ENCODE measurements at regions not wholly inside any gene's neighbourhood (a gene's known extent, or its start where the extent isn't known, plus 50 kb on each side); places are given as distances from the start of the nearest gene placed in this dataset.

DNA sequence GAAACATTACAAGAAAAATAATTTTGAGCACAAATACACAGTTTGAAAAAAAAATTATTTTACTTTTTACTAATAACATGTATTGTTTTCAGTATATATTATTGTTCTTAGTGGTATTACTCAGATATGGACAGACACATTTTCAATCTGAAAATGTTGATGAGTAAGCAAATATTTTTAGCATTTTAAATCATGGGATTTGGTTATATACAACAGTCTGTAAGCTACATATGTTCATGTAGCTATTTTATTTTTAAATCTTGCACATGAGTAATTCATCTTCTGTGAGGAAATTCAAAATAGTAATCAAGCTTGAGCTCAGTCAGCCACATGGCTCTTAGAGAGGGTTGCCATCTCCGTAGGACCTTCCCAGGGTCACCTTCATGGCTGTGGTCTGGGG, 471.9 kb downstream of the QKI start:
- Histone ChIP-seq H3K27me3 (ENCODE audit: control insufficient read depth in 1 of 2, insufficient read depth in 2 of 2, low read length in 2 of 2) (no peaks in the 10 kb centered on the region), H3K4me1 (ENCODE audit: control insufficient read depth in 1 of 2, insufficient read depth in 2 of 2, low read length in 2 of 2) (no peaks in the 10 kb centered on the region), H3K9ac (ENCODE audit: low read depth in 1 of 2, low read length in 2 of 2) (no peak overlapping the region), H3K4me3 (ENCODE audit: low read depth in 1 of 2, low read length in 2 of 2) (no peak overlapping the region), H3K9me3 (ENCODE audit: control insufficient read depth in 1 of 2, low read length in 2 of 2) (no peaks in the 10 kb centered on the region), H3K27ac (ENCODE audit: low read depth, low read length) (no peak overlapping the region), H3K36me3 (ENCODE audit: control insufficient read depth in 1 of 2, insufficient read depth in 2 of 2, low read length in 2 of 2) (no peaks in the 10 kb centered on the region)

DNA sequence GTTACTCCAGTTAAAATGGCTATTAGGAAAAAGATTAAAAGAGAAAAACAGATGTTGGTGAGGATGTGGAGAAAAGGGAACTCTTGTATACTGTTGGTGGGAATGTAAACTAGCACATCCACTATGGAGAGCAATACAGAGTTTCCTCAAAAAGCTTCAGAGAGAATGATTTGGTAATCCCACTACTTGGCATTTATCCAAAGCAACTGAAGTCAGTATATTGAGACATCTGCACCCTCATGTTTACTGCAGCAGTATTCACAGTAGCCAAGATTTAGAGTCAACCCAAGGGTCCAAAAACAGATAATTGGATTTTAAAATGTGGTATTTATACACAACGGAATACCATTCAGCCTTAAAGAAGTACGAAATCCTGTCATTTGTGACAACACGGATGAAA, 469.5 kb downstream of the QKI start:
- Histone ChIP-seq H3K27ac (ENCODE audit: low read depth, low read length) (no peak overlapping the region), H3K4me1 (ENCODE audit: control insufficient read depth in 1 of 2, insufficient read depth in 2 of 2, low read length in 2 of 2) (no peaks in the 10 kb centered on the region), H3K9ac (ENCODE audit: low read depth in 1 of 2, low read length in 2 of 2) (no peak overlapping the region), H3K36me3 (ENCODE audit: control insufficient read depth in 1 of 2, insufficient read depth in 2 of 2, low read length in 2 of 2) (no peaks in the 10 kb centered on the region), H3K27me3 (ENCODE audit: control insufficient read depth in 1 of 2, insufficient read depth in 2 of 2, low read length in 2 of 2) (no peaks in the 10 kb centered on the region), H3K4me3 (ENCODE audit: low read depth in 1 of 2, low read length in 2 of 2) (no peak overlapping the region), H3K9me3 (ENCODE audit: control insufficient read depth in 1 of 2, low read length in 2 of 2) (peaks cover 0 to 2% of the 10 kb centered on the region in 2 donors)

DNA sequence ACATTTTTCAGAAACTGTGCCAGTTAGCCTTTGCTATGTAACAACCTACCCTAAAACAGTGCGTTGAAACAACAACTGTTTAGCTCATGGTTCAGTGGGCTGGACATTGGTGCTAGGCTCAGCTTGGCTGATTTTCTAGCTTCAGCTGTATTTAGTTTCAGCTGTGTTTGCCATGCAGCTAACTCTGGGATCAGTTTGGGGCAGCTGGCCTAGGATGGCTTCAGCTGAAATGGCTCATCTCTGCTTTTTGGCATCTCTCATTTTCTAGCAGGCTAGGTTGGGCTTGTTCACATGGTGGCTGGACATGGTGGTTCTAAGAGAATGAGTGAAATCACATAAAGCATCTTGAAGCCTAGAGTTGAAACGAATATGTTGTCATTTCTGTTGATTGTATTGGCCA, 464.2 kb downstream of the QKI start:
- H3K27me3 ChIP-seq (ENCODE audit: control insufficient read depth in 1 of 2, insufficient read depth in 2 of 2, low read length in 2 of 2), result no peaks in the 10 kb centered on the region
- H3K9me3 ChIP-seq (ENCODE audit: control insufficient read depth in 1 of 2, low read length in 2 of 2), result peaks cover 0 to 5% of the 10 kb centered on the region in 2 donors
- no peaks in the 10 kb centered on the region for H3K4me1 ChIP-seq (ENCODE audit: control insufficient read depth in 1 of 2, insufficient read depth in 2 of 2, low read length in 2 of 2)
- no peak overlapping the region for H3K27ac ChIP-seq (ENCODE audit: low read depth, low read length)
- H3K4me3 ChIP-seq (ENCODE audit: low read depth in 1 of 2, low read length in 2 of 2), result no peak overlapping the region
- no peak overlapping the region for H3K9ac ChIP-seq (ENCODE audit: low read depth in 1 of 2, low read length in 2 of 2)
- no peaks in the 10 kb centered on the region for H3K36me3 ChIP-seq (ENCODE audit: control insufficient read depth in 1 of 2, insufficient read depth in 2 of 2, low read length in 2 of 2)

DNA sequence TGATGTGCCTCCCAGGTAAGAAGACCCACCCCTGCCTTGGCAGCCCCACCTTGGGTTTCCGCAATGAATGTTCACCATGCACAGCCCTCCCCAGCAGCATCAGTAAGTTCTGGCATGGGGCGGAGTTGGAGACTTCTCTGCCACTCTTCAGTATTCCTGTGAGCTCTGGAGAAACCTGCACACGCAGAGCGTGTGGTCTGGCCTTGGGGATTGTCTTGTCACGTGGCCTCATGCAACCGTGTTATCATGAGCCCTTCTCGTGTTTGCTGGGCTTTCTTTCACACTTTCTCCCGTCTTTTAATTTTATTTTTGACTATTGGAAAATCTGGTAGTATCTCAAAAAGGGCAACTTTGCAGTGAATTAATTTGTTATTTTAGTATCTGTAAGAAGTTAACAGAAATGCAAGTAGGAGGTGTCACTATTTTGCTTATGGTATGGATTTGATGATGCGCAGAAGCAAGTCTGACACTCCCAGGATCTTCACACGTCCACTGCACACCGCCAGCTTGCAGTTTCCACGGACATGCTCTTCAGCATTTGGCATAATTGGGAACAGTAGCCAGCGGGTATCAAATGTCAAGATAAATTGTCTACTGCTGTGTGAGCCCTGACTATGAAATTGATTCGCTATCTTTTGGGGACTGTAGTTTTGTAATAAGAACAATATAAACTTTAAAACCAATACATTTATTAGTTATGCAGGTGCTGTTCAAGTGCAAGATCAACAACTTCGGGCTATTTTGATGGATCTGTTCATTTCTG, 463.5 kb downstream of the QKI start:
- peaks cover 0 to 5% of the 10 kb centered on the region in 2 donors for H3K9me3 ChIP-seq (ENCODE audit: control insufficient read depth in 1 of 2, low read length in 2 of 2)
- no peaks in the 10 kb centered on the region for H3K36me3 ChIP-seq (ENCODE audit: control insufficient read depth in 1 of 2, insufficient read depth in 2 of 2, low read length in 2 of 2)
- H3K27ac ChIP-seq (ENCODE audit: low read depth, low read length), result no peak overlapping the region
- H3K9ac ChIP-seq (ENCODE audit: low read depth in 1 of 2, low read length in 2 of 2), result no peak overlapping the region
- no peaks in the 10 kb centered on the region for H3K4me1 ChIP-seq (ENCODE audit: control insufficient read depth in 1 of 2, insufficient read depth in 2 of 2, low read length in 2 of 2)
- no peaks in the 10 kb centered on the region for H3K27me3 ChIP-seq (ENCODE audit: control insufficient read depth in 1 of 2, insufficient read depth in 2 of 2, low read length in 2 of 2)
- H3K4me3 ChIP-seq (ENCODE audit: low read depth in 1 of 2, low read length in 2 of 2), result no peak overlapping the region

DNA sequence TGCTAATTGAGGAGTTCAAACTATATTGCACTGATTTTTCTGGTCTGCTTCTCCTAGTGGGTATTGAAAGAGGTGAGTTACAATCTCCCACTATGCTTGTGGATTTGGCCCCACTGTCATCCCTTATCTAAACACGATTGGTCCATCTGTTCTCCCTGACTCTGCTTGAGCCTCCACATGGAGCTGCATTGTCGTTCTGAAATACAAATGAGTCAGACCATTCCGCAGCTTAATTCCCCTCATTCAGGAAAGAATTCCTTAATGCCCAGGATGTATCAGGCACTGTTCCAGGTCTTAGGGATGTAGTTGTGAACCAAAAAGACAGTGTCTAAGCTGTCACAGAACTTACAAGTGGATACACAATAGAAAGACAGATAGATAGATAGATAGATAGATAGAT, 461.9 kb downstream of the QKI start:
- no peaks in the 10 kb centered on the region for H3K36me3 ChIP-seq (ENCODE audit: control insufficient read depth in 1 of 2, insufficient read depth in 2 of 2, low read length in 2 of 2)
- peaks cover 0 to 5% of the 10 kb centered on the region in 2 donors for H3K9me3 ChIP-seq (ENCODE audit: control insufficient read depth in 1 of 2, low read length in 2 of 2)
- no peak overlapping the region for H3K9ac ChIP-seq (ENCODE audit: low read depth in 1 of 2, low read length in 2 of 2)
- no peaks in the 10 kb centered on the region for H3K4me1 ChIP-seq (ENCODE audit: control insufficient read depth in 1 of 2, insufficient read depth in 2 of 2, low read length in 2 of 2)
- no peaks in the 10 kb centered on the region for H3K27me3 ChIP-seq (ENCODE audit: control insufficient read depth in 1 of 2, insufficient read depth in 2 of 2, low read length in 2 of 2)
- H3K4me3 ChIP-seq (ENCODE audit: low read depth in 1 of 2, low read length in 2 of 2), result no peak overlapping the region
- no peak overlapping the region for H3K27ac ChIP-seq (ENCODE audit: low read depth, low read length)

DNA sequence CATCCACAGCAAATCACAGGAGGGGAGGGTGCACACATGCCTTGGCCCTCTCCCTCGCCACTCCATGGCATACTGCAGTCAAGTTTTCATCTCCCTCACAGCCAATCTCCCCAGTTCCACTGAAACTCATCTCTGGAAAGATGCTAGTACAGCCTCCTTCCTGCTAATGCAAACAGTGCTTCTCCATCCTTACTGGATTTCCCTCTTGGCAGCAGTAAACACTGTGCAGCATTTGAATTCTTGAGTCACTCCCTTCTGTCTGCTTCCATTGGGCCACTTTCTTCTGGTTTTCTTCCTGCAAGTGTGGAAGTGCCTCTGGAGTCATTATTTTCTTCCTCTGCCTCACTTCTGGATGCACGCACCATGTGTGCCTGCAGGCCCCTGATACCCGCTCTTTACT, 460.3 kb downstream of the QKI start:
- no peaks in the 10 kb centered on the region for H3K27me3 ChIP-seq (ENCODE audit: control insufficient read depth in 1 of 2, insufficient read depth in 2 of 2, low read length in 2 of 2)
- no peaks in the 10 kb centered on the region for H3K36me3 ChIP-seq (ENCODE audit: control insufficient read depth in 1 of 2, insufficient read depth in 2 of 2, low read length in 2 of 2)
- H3K4me1 ChIP-seq (ENCODE audit: control insufficient read depth in 1 of 2, insufficient read depth in 2 of 2, low read length in 2 of 2), result no peaks in the 10 kb centered on the region
- H3K4me3 ChIP-seq (ENCODE audit: low read depth in 1 of 2, low read length in 2 of 2), result no peak overlapping the region
- H3K27ac ChIP-seq (ENCODE audit: low read depth, low read length), result no peak overlapping the region
- no peak overlapping the region for H3K9ac ChIP-seq (ENCODE audit: low read depth in 1 of 2, low read length in 2 of 2)
- peaks cover 6 to 9% of the 10 kb centered on the region in 2 donors for H3K9me3 ChIP-seq (ENCODE audit: control insufficient read depth in 1 of 2, low read length in 2 of 2)

DNA sequence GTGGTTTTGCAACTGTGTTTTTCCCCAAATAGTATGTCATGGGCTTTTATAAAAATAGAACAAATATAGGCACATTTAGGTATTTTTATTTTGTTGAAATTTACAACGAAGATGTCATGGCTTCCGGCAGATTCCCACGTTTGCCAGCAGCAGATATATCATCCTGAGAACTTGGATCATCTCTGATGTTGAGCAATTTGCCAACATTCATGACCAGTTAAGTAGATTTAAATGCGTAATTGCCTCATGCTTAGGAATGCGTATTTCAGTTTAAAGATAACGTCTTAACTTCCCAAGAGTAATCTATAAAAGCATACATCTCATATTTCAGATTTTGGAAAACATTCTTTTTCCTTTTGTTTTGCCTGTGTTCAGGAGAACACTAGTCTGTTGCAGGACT, 457.8 kb downstream of the QKI start:
- Histone ChIP-seq H3K36me3 (ENCODE audit: control insufficient read depth in 1 of 2, insufficient read depth in 2 of 2, low read length in 2 of 2) (no peaks in the 10 kb centered on the region), H3K4me1 (ENCODE audit: control insufficient read depth in 1 of 2, insufficient read depth in 2 of 2, low read length in 2 of 2) (no peaks in the 10 kb centered on the region), H3K27ac (ENCODE audit: low read depth, low read length) (no peak overlapping the region), H3K27me3 (ENCODE audit: control insufficient read depth in 1 of 2, insufficient read depth in 2 of 2, low read length in 2 of 2) (no peaks in the 10 kb centered on the region), H3K9ac (ENCODE audit: low read depth in 1 of 2, low read length in 2 of 2) (no peak overlapping the region), H3K4me3 (ENCODE audit: low read depth in 1 of 2, low read length in 2 of 2) (no peak overlapping the region), H3K9me3 (ENCODE audit: control insufficient read depth in 1 of 2, low read length in 2 of 2) (peaks cover 6 to 7% of the 10 kb centered on the region in 2 donors)

DNA sequence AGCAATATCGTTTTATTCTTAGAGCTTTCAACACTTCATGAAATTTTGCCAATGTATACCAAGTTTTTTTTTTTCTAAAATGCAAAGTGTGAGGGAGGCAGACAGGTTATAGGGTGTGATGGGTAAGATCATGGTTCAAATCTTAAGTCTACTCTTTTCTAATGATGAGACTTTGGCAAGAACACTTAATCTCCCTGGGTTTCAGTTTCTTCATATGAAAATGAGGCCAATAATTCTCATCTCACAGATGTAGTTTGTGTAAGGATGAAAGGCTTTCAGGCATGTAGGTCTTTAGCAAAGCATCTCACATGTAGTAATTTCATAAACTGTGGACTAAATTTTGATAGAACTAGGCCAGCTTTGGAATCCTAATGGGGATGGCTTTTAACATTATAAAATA, 457.1 kb downstream of the QKI start:
- Histone ChIP-seq H3K4me3 (ENCODE audit: low read depth in 1 of 2, low read length in 2 of 2) (no peak overlapping the region), H3K9me3 (ENCODE audit: control insufficient read depth in 1 of 2, low read length in 2 of 2) (peaks cover 4 to 6% of the 10 kb centered on the region in 2 donors), H3K36me3 (ENCODE audit: control insufficient read depth in 1 of 2, insufficient read depth in 2 of 2, low read length in 2 of 2) (no peaks in the 10 kb centered on the region), H3K27me3 (ENCODE audit: control insufficient read depth in 1 of 2, insufficient read depth in 2 of 2, low read length in 2 of 2) (no peaks in the 10 kb centered on the region), H3K9ac (ENCODE audit: low read depth in 1 of 2, low read length in 2 of 2) (no peak overlapping the region), H3K4me1 (ENCODE audit: control insufficient read depth in 1 of 2, insufficient read depth in 2 of 2, low read length in 2 of 2) (no peaks in the 10 kb centered on the region), H3K27ac (ENCODE audit: low read depth, low read length) (no peak overlapping the region)

DNA sequence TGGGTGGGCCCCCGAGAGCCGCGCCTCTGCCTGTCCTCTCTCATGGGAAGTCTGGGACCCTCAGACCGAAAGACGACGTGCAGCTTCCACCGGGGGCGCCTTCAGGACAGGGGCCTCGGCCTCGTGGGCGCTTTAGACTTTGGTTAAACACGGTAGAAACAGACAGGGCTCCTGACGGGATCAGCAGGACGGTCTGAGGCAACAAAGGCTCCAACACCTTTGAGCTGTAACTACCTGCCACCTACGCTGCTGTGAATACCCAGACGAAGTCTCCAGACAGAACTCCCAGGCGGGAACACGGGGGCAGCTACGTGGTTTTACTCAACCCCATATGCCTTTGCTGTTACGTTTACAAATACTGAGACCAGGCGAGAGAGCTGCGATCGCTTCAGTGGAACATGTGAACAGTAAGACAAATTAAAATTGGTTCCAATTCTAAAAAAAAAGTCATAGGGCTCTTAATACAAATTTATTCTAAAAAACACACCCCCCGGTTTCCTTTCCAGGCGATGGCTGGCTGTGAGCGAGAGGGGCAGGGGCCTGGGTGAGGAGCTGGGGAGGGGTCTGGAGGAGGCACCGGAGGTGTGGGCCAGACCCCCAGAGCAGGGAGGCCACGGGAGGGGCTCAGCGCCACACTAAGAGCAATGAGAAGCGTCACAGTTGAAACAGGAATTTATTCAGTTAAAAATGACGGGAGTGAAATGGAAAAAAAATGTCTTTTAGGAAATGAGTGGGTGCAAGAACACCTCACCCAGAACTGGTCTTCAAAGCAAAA, 453.2 kb downstream of the QKI start:
- H3K4me3 ChIP-seq (ENCODE audit: low read depth in 1 of 2, low read length in 2 of 2), result no peak overlapping the region
- peaks cover 6 to 8% of the 10 kb centered on the region in 2 donors for H3K9me3 ChIP-seq (ENCODE audit: control insufficient read depth in 1 of 2, low read length in 2 of 2)
- H3K27ac ChIP-seq (ENCODE audit: low read depth, low read length), result no peak overlapping the region
- H3K9ac ChIP-seq (ENCODE audit: low read depth in 1 of 2, low read length in 2 of 2), result no peak overlapping the region
- H3K36me3 ChIP-seq (ENCODE audit: control insufficient read depth in 1 of 2, insufficient read depth in 2 of 2, low read length in 2 of 2), result no peaks in the 10 kb centered on the region
- H3K27me3 ChIP-seq (ENCODE audit: control insufficient read depth in 1 of 2, insufficient read depth in 2 of 2, low read length in 2 of 2), result no peaks in the 10 kb centered on the region
- no peaks in the 10 kb centered on the region for H3K4me1 ChIP-seq (ENCODE audit: control insufficient read depth in 1 of 2, insufficient read depth in 2 of 2, low read length in 2 of 2)

DNA sequence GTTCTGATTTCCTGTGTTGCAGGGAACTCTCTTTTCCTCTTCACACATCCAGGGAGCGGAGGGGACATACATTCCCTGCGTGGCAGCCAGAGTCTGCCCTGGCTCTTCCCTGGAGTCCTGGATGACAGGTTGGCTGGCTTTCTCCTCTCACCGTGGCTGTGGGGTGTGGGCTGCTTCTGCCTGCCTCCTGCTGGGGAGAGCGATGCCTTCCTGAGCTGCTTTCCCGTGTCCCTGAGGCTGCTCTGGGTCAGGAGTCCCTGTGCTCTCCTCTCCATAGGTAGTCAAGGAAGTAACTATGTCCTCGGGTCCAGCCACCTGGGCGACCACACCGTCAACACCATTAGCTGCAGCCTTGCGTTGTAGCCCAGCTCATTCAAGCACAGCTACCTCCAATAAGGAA, 451.7 kb downstream of the QKI start:
- no peaks in the 10 kb centered on the region for H3K36me3 ChIP-seq (ENCODE audit: control insufficient read depth in 1 of 2, insufficient read depth in 2 of 2, low read length in 2 of 2)
- peaks cover 6 to 8% of the 10 kb centered on the region in 2 donors for H3K9me3 ChIP-seq (ENCODE audit: control insufficient read depth in 1 of 2, low read length in 2 of 2)
- no peak overlapping the region for H3K27ac ChIP-seq (ENCODE audit: low read depth, low read length)
- H3K4me1 ChIP-seq (ENCODE audit: control insufficient read depth in 1 of 2, insufficient read depth in 2 of 2, low read length in 2 of 2), result no peaks in the 10 kb centered on the region
- no peak overlapping the region for H3K4me3 ChIP-seq (ENCODE audit: low read depth in 1 of 2, low read length in 2 of 2)
- no peak overlapping the region for H3K9ac ChIP-seq (ENCODE audit: low read depth in 1 of 2, low read length in 2 of 2)
- H3K27me3 ChIP-seq (ENCODE audit: control insufficient read depth in 1 of 2, insufficient read depth in 2 of 2, low read length in 2 of 2), result no peaks in the 10 kb centered on the region
